Breast epithelium (tissue), 4 donors: ENCODE measurements at regions not wholly inside any gene's neighbourhood (a gene's known extent, or its start where the extent isn't known, plus 50 kb on each side); places are given as distances from the start of the nearest gene placed in this dataset.

Source experiments
- DNase-seq, 2 donors: peaks; one replicate each; pipeline ENCODE4 v3.0.0-alpha.2; 2019; ENCODE audit warnings: low spot score in 2 of 2
- H3K27ac ChIP-seq, 2 donors: fragments of 200-600 bp; sonication (generic) in 1 of 2; one replicate each; pipeline ENCODE4 v1.5.1; 2016 to 2019; ENCODE audit warnings: mild to moderate bottlenecking in 1 of 2
- H3K27me3 ChIP-seq, 2 donors: fragments of 200-600 bp; sonication (generic) in 1 of 2; one replicate each; pipeline versions ENCODE4 v1.5.1 to v1.6.0; 2017 to 2019; ENCODE audit warnings: control low read depth in 1 of 2, mild to moderate bottlenecking in 1 of 2
- H3K36me3 ChIP-seq: fragments of 200-600 bp; one replicate; pipeline ENCODE4 v1.5.1; 2019
- H3K4me1 ChIP-seq, 2 donors: fragments of 200-600 bp; sonication (generic); one replicate each; pipeline ENCODE4 v1.5.1; 2016 to 2019; ENCODE audit warnings: control low read depth in 1 of 2
- H3K4me3 ChIP-seq, 3 donors: fragments of 200-600 bp; sonication (generic); 1 replicate in 2 of 3; 2 replicates in 1 of 3; pipeline ENCODE4 v1.5.1; 2016 to 2019; ENCODE audit warnings: mild to moderate bottlenecking in 3 of 3, moderate library complexity in 2 of 3
- H3K9me3 ChIP-seq, 2 donors: fragments of 200-600 bp; sonication (generic) in 1 of 2; one replicate each; pipeline ENCODE4 v1.5.1; 2016 to 2019; ENCODE audit warnings: control low read depth in 1 of 2
- CTCF ChIP-seq, 3 donors: fragments of 450-650 bp; IDR thresholded peaks; one replicate each; pipeline ENCODE4 v1.5.1; 2016 to 2017; ENCODE audit warnings: antibody characterized with exemption in 3 of 3, mild to moderate bottlenecking in 3 of 3, moderate library complexity in 3 of 3
- POLR2A ChIP-seq: fragments of 450-650 bp; IDR thresholded peaks from one replicate; pipeline ENCODE4 v1.6.1; 2016; ENCODE audit warnings: antibody characterized with exemption, mild to moderate bottlenecking, moderate library complexity
- POLR2AphosphoS5 ChIP-seq, 3 donors: sonication (generic); formaldehyde crosslinking; IDR thresholded peaks; one replicate each; pipeline ENCODE4 v1.6.1; 2017; ENCODE audit warnings: antibody characterized with exemption in 3 of 3
- intact Hi-C: fragments of 100-400 bp; cut with DNase I; formaldehyde crosslinking; loops from one replicate; pipeline ENCODE4 v1.15.1; 2023; ENCODE audit warnings: low total_unique reads

GRCh38 chr1:208681878-208682663 is 437.9 kb upstream of the PLXNA2 start:
- intact Hi-C loops: no loop called here
- Histone ChIP-seq H3K27me3 (no peaks in the 10 kb centered on the region), H3K36me3 (no peaks in the 10 kb centered on the region), H3K4me3 (no peak overlapping the region), H3K4me1 (no peaks in the 10 kb centered on the region), H3K9me3 (no peaks in the 10 kb centered on the region), H3K27ac (no peak overlapping the region)
- TF ChIP-seq POLR2A: no peak
- no peak for TF ChIP-seq CTCF (IDR thresholded peaks at IDR 0.05)
- TF ChIP-seq POLR2AphosphoS5 (IDR thresholded peaks at IDR 0.05): no peak
- no peak for DNase-seq

GRCh38 chr1:208682664-208683013 is 438.5 kb upstream of the PLXNA2 start:
- TF ChIP-seq POLR2A (no peak), POLR2AphosphoS5 (IDR thresholded peaks at IDR 0.05) (no peak), CTCF (IDR thresholded peaks at IDR 0.05) (no peak)
- no peaks in the 10 kb centered on the region for H3K4me1 ChIP-seq
- H3K27ac ChIP-seq: no peak overlapping the region
- H3K4me3 ChIP-seq: no peak overlapping the region
- no peaks in the 10 kb centered on the region for H3K27me3 ChIP-seq
- intact Hi-C loops: no loop called here
- no peak for DNase-seq
- no peaks in the 10 kb centered on the region for H3K9me3 ChIP-seq
- no peaks in the 10 kb centered on the region for H3K36me3 ChIP-seq

GRCh38 chr1:208683141-208683540 is 439.0 kb upstream of the PLXNA2 start:
- no peak overlapping the region for H3K4me3 ChIP-seq
- H3K4me1 ChIP-seq: no peaks in the 10 kb centered on the region
- no peaks in the 10 kb centered on the region for H3K36me3 ChIP-seq
- intact Hi-C loops: no loop called here
- no peak overlapping the region for H3K27ac ChIP-seq
- DNase-seq: no peak
- TF ChIP-seq POLR2AphosphoS5 (IDR thresholded peaks at IDR 0.05) (no peak), CTCF (IDR thresholded peaks at IDR 0.05) (no peak), POLR2A (no peak)
- H3K27me3 ChIP-seq: no peaks in the 10 kb centered on the region
- H3K9me3 ChIP-seq: no peaks in the 10 kb centered on the region

GRCh38 chr1:208684192-208684591 is 440.0 kb upstream of the PLXNA2 start:
- Histone ChIP-seq H3K36me3 (no peaks in the 10 kb centered on the region), H3K27ac (no peak overlapping the region), H3K4me1 (no peaks in the 10 kb centered on the region), H3K4me3 (no peak overlapping the region), H3K9me3 (no peaks in the 10 kb centered on the region), H3K27me3 (no peaks in the 10 kb centered on the region)
- no peak for DNase-seq
- TF ChIP-seq POLR2AphosphoS5 (IDR thresholded peaks at IDR 0.05) (no peak), POLR2A (no peak), CTCF (IDR thresholded peaks at IDR 0.05) (no peak)
- intact Hi-C loops: no loop called here

GRCh38 chr1:208686592-208686991 is 442.4 kb upstream of the PLXNA2 start:
- Histone ChIP-seq H3K27ac (no peak overlapping the region), H3K27me3 (no peaks in the 10 kb centered on the region), H3K9me3 (no peaks in the 10 kb centered on the region), H3K4me3 (no peak overlapping the region), H3K4me1 (no peaks in the 10 kb centered on the region), H3K36me3 (no peaks in the 10 kb centered on the region)
- intact Hi-C loops: no loop called here
- no peak for TF ChIP-seq POLR2AphosphoS5 (IDR thresholded peaks at IDR 0.05)
- TF ChIP-seq POLR2A: no peak
- TF ChIP-seq CTCF (IDR thresholded peaks at IDR 0.05): no peak
- no peak for DNase-seq
